Astrocyte of the spinal cord (primary cell): ENCODE measurements at regions not wholly inside any gene's neighbourhood (a gene's known extent, or its start where the extent isn't known, plus 50 kb on each side); places are given as distances from the start of the nearest gene placed in this dataset.
"Not testable (repeated sequence)": the region's sequence is repeated elsewhere in the genome, so short reads cannot be mapped to it uniquely, and the experiment has no call there.

Experiments used
- DNase-seq: peaks from one replicate; pipeline ENCODE4 v3.0.0; 2011; ENCODE audit warnings: low read depth, low spot score
- H3K4me3 ChIP-seq: 2 replicates; pipeline ENCODE4 v1.5.1; 2011; ENCODE audit warnings: low read depth, mild to moderate bottlenecking, low read length, moderate library complexity
- CTCF ChIP-seq: IDR thresholded peaks from 2 replicates; pipeline ENCODE4 v1.5.1; 2012; ENCODE audit warnings: low read depth, mild to moderate bottlenecking, low read length, inconsistent platforms
- in situ Hi-C: cut with HindIII; loops from 2 replicates; pipeline ENCODE4 v1.10.0; 2017; ENCODE audit warnings: low sequenced_read_pairs

- DNase-seq, result peak; percentile 57
- in situ Hi-C loops, result no loop called here
- peak; percentile 55 for TF ChIP-seq CTCF
- H3K4me3 ChIP-seq, result no peak overlapping the region
Observed at GRCh38 chr12:14238221-14238792, 127.2 kb upstream of the ATF7IP start.

GRCh38 chr12:14239350-14239934 lies 126.0 kb upstream of the ATF7IP start:
- in situ Hi-C loops, result no loop called here
- peak; percentile 24 for DNase-seq
- no peak overlapping the region for H3K4me3 ChIP-seq
- TF ChIP-seq CTCF, result no peak

- H3K4me3 ChIP-seq, result no peak overlapping the region
- no peak for TF ChIP-seq CTCF
- DNase-seq, result no peak
- in situ Hi-C loops, result no loop called here
Observed at GRCh38 chr12:14239935-14240872, 125.3 kb upstream of the ATF7IP start.

GRCh38 chr12:14240873-14241220 lies 124.6 kb upstream of the ATF7IP start:
- in situ Hi-C loops, result no loop called here
- no peak for TF ChIP-seq CTCF
- DNase-seq, result no peak
- no peak overlapping the region for H3K4me3 ChIP-seq

- in situ Hi-C loops, DNase-seq, H3K4me3 ChIP-seq: not testable (repeated sequence)
Observed at GRCh38 chr12:14242825-14243224, 122.7 kb upstream of the ATF7IP start.

GRCh38 chr12:14243941-14244340 lies 121.5 kb upstream of the ATF7IP start:
- no peak for DNase-seq
- H3K4me3 ChIP-seq, result no peak overlapping the region
- in situ Hi-C loops, result no loop called here
- TF ChIP-seq CTCF, result no peak
